Loucy (cell line): ENCODE measurements at regions not wholly inside any gene's neighbourhood (a gene's known extent, or its start where the extent isn't known, plus 50 kb on each side); places are given as distances from the start of the nearest gene placed in this dataset.

ENCODE experiments used
- H2AFZ ChIP-seq: fragments of 200-600 bp; sonication (generic); 2 replicates; pipeline ENCODE4 v1.6.0; 2016; ENCODE audit warnings: antibody characterized with exemption, mild to moderate bottlenecking, low read length, moderate library complexity
- H3F3A ChIP-seq: fragments of 200-600 bp; 2 replicates; pipeline ENCODE4 v1.6.0; 2016; ENCODE audit warnings: antibody characterized with exemption, low read depth, mild to moderate bottlenecking
- H3K27me3 ChIP-seq: fragments of 200-600 bp; sonication (generic); 2 replicates; pipeline ENCODE4 v1.6.1; 2014; ENCODE audit warnings: low read length, mild to moderate bottlenecking; ENCODE audit not compliant: insufficient read depth, poor library complexity, severe bottlenecking
- H3K36me3 ChIP-seq: fragments of 200-600 bp; sonication (generic); 2 replicates; pipeline ENCODE4 v1.6.1; 2016; ENCODE audit warnings: low read length; ENCODE audit not compliant: insufficient read depth
- H3K4me1 ChIP-seq: fragments of 200-600 bp; sonication (generic); 2 replicates; pipeline ENCODE4 v1.5.1; 2014; ENCODE audit warnings: low read length, mild to moderate bottlenecking; ENCODE audit not compliant: insufficient read depth, poor library complexity, severe bottlenecking
- H3K4me2 ChIP-seq: fragments of 200-600 bp; sonication (generic); 2 replicates; pipeline ENCODE4 v1.6.0; 2014; ENCODE audit warnings: antibody characterized with exemption, low read length, low read depth, mild to moderate bottlenecking; ENCODE audit not compliant: poor library complexity, severe bottlenecking
- H3K4me3 ChIP-seq: fragments of 200-600 bp; sonication (generic); 2 replicates; pipeline ENCODE4 v1.5.1; 2014; ENCODE audit warnings: low read length, mild to moderate bottlenecking, mixed read lengths; ENCODE audit not compliant: poor library complexity, severe bottlenecking
- H3K79me2 ChIP-seq: fragments of 200-600 bp; sonication (generic); 2 replicates; pipeline ENCODE4 v1.6.1; 2014; ENCODE audit warnings: low read length; ENCODE audit not compliant: insufficient read depth
- H3K9ac ChIP-seq: fragments of 200-600 bp; sonication (generic); 2 replicates; pipeline ENCODE4 v1.6.0; 2014; ENCODE audit warnings: mild to moderate bottlenecking, low read depth, low read length, moderate library complexity; ENCODE audit not compliant: poor library complexity, severe bottlenecking
- H3K9me2 ChIP-seq: fragments of 200-600 bp; sonication (generic); replicated peaks from 2 replicates; pipeline ENCODE4 v1.6.1; 2016; ENCODE audit warnings: low read depth, low read length, mixed read lengths
- H3K9me3 ChIP-seq: fragments of 200-600 bp; sonication (generic); 2 replicates; pipeline ENCODE4 v1.6.1; 2014; ENCODE audit warnings: mild to moderate bottlenecking, antibody characterized with exemption, low read length, low read depth; ENCODE audit not compliant: insufficient read depth
- H4K20me1 ChIP-seq: fragments of 200-600 bp; sonication (generic); 2 replicates; pipeline ENCODE4 v1.6.0; 2014; ENCODE audit warnings: antibody characterized with exemption, low read length, mild to moderate bottlenecking; ENCODE audit not compliant: insufficient read depth, poor library complexity, severe bottlenecking
- EZH2phosphoT487 ChIP-seq: fragments of 200-600 bp; IDR thresholded peaks from 2 replicates; pipeline ENCODE4 v1.6.1; 2018; ENCODE audit warnings: antibody characterized with exemption, mild to moderate bottlenecking, moderate library complexity, borderline replicate concordance
- TF ChIP-seq, protein P1 (sequence below): fragments of 200-600 bp; sonication (generic); conservative IDR thresholded peaks from 2 replicates; pipeline ENCODE4 v1.5.1; 2014; ENCODE audit warnings: mild to moderate bottlenecking, antibody characterized with exemption, low read length

DNA sequence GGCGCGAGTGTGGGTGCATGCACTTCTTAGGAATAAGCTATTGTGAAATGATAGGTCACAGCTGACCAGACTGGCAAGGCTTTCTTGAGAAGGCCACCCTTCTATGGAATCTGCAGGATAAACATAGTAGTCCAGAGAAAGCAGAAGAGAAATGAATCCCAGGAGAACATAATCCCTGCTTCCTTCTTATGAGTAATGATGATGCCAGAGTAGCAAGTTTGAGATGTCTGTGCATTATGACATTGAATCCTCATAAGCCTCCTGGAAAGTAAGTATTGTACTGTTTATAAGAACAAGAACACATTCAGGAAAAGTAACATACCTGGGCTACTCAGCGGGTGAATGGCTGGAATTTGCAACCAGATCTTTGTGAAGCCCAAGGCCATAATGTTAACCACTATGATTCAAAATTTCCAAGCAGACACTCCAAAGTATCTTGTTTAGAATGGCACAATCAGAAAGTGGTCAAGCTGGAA lies 272.1 kb upstream of the HS3ST1 start:
- H3F3A ChIP-seq = no peaks in the 10 kb centered on the region
- TF ChIP-seq EZH2phosphoT487 = no peak
- TF ChIP-seq, protein P1, sequence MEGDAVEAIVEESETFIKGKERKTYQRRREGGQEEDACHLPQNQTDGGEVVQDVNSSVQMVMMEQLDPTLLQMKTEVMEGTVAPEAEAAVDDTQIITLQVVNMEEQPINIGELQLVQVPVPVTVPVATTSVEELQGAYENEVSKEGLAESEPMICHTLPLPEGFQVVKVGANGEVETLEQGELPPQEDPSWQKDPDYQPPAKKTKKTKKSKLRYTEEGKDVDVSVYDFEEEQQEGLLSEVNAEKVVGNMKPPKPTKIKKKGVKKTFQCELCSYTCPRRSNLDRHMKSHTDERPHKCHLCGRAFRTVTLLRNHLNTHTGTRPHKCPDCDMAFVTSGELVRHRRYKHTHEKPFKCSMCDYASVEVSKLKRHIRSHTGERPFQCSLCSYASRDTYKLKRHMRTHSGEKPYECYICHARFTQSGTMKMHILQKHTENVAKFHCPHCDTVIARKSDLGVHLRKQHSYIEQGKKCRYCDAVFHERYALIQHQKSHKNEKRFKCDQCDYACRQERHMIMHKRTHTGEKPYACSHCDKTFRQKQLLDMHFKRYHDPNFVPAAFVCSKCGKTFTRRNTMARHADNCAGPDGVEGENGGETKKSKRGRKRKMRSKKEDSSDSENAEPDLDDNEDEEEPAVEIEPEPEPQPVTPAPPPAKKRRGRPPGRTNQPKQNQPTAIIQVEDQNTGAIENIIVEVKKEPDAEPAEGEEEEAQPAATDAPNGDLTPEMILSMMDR = no peak
- H4K20me1 ChIP-seq = no peaks in the 10 kb centered on the region
- H2AFZ ChIP-seq = no peak overlapping the region
- H3K9me2 ChIP-seq = no peaks in the 10 kb centered on the region
- H3K27me3 ChIP-seq = no peaks in the 10 kb centered on the region
- no peak overlapping the region for H3K9ac ChIP-seq
- no peaks in the 10 kb centered on the region for H3K79me2 ChIP-seq
- H3K4me2 ChIP-seq = no peak overlapping the region
- H3K4me1 ChIP-seq = no peaks in the 10 kb centered on the region
- no peak overlapping the region for H3K4me3 ChIP-seq
- H3K36me3 ChIP-seq = no peaks in the 10 kb centered on the region
- H3K9me3 ChIP-seq = no peaks in the 10 kb centered on the region

DNA sequence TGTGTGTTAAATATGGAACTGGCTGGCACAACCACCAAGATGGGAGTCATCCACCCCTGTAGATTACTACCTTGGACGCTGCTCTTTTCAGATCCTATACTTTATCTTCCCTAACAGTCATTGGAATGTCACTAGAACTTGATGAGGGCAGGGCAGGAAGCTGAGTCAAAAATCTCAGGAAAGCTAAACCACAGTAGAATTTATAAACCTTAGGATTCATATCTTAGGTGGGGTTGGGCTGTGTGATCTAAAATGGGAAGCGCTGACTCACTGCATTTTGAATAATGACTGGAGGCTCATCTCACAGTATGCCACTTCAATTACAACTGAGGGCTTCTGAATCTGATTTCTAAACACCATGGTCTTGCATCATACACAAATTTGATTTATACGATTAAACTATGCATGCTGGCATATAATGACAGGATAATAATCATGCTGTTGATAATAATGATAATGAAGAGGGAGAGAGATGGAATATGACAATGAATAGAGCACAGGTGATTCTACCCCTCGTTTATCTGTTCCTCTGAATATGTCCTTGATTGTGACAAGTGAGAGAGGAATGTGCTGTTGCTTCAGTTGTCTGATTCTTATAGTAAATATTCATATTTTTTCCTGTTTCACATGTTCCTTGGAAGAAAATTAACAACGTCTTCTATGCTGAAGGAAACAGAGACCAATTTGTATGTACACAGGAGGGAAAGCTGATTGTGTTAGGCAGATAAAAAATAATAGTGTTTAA lies 270.3 kb upstream of the HS3ST1 start:
- H3K79me2 ChIP-seq = no peaks in the 10 kb centered on the region
- no peak overlapping the region for H2AFZ ChIP-seq
- TF ChIP-seq, protein P1 = no peak
- no peak for TF ChIP-seq EZH2phosphoT487
- no peak overlapping the region for H3K4me2 ChIP-seq
- no peaks in the 10 kb centered on the region for H4K20me1 ChIP-seq
- no peak overlapping the region for H3K4me3 ChIP-seq
- H3K36me3 ChIP-seq = no peaks in the 10 kb centered on the region
- H3K9me3 ChIP-seq = no peaks in the 10 kb centered on the region
- no peaks in the 10 kb centered on the region for H3K4me1 ChIP-seq
- no peaks in the 10 kb centered on the region for H3K9me2 ChIP-seq
- no peaks in the 10 kb centered on the region for H3F3A ChIP-seq
- H3K9ac ChIP-seq = no peak overlapping the region
- H3K27me3 ChIP-seq = no peaks in the 10 kb centered on the region

DNA sequence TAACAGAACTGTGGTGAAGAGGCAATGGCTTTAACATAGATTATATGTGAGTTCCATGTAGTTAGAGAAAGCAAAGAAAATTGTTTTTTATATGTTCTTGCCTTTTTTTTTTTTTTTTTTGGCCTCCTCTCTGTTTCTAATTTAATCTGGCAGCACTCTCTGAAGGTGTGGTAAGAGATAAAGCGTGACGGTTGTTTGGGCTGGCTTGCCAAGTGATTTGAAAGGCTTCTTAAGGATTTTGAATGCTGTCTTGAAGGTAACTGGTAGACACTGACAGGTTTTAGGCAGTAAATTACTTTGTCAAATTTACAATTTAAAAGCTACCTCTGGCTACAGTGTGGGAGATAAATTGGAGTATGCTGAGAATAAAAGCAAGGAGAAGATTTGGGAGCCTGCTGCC lies 269.3 kb upstream of the HS3ST1 start:
- no peak overlapping the region for H3K4me3 ChIP-seq
- no peaks in the 10 kb centered on the region for H3K4me1 ChIP-seq
- no peaks in the 10 kb centered on the region for H3K36me3 ChIP-seq
- no peaks in the 10 kb centered on the region for H3K27me3 ChIP-seq
- no peak overlapping the region for H2AFZ ChIP-seq
- no peaks in the 10 kb centered on the region for H4K20me1 ChIP-seq
- no peak overlapping the region for H3K4me2 ChIP-seq
- H3F3A ChIP-seq = no peaks in the 10 kb centered on the region
- H3K9me2 ChIP-seq = no peaks in the 10 kb centered on the region
- no peaks in the 10 kb centered on the region for H3K9me3 ChIP-seq
- TF ChIP-seq, protein P1 = no peak
- no peak for TF ChIP-seq EZH2phosphoT487
- H3K79me2 ChIP-seq = no peaks in the 10 kb centered on the region
- no peak overlapping the region for H3K9ac ChIP-seq
